ENCODE measurements at regions not wholly inside any gene's neighbourhood (a gene's known extent, or its start where the extent isn't known, plus 50 kb on each side); places are given as distances from the start of the nearest gene placed in this dataset.

- TF ChIP-seq DIDO1 (tag; IDR thresholded peaks at IDR 0.05; ENCODE audit: low read depth) (no peak), E4F1 (CRISPR knock-in tag; IDR thresholded peaks at IDR 0.05; ENCODE audit: borderline replicate concordance) (no peak), RBM39 (optimal IDR thresholded peaks at IDR 0.05; ENCODE audit: low read depth, low read length) (no peak), ZC3H11A (IDR thresholded peaks at IDR 0.05; ENCODE audit: low read depth, low read length) (no peak), LEF1 (IDR thresholded peaks at IDR 0.05) (no peak), HDAC6 (IDR thresholded peaks at IDR 0.05; ENCODE audit: low read depth, low read length) (no peak), GATAD2B (IDR thresholded peaks at IDR 0.05; ENCODE audit: borderline replicate concordance) (no peak)
Observed at GRCh38 chr4:24213961-24214360, 324.1 kb upstream of the PPARGC1A start (continued).

- POLR2A ChIA-PET = no interaction called here
- Histone ChIP-seq H3K4me2 (ENCODE audit: insufficient read depth, low read length) (no peak overlapping the region), H3K27me3 (ENCODE audit: control insufficient read depth in 2 of 2, insufficient read depth in 2 of 2, low read length in 2 of 2) (no peaks in the 10 kb centered on the region), H3K27ac (ENCODE audit: extremely low read depth, low read depth, low read length) (no peak overlapping the region), H3K79me2 (ENCODE audit: control insufficient read depth, insufficient read depth, low read length) (no peaks in the 10 kb centered on the region), H3K36me3 (ENCODE audit: control insufficient read depth, insufficient read depth, low read length) (no peaks in the 10 kb centered on the region), H3K4me3 (no peak overlapping the region), H3K9me3 (replicated peaks; ENCODE audit: control insufficient read depth, insufficient read depth, low read depth, low read length) (no peaks in the 10 kb centered on the region), H3K4me1 (replicated peaks in 1 of 2; ENCODE audit: control insufficient read depth in 2 of 2, insufficient read depth in 2 of 2, low read length in 2 of 2) (no peaks in the 10 kb centered on the region), H4K20me1 (replicated peaks; ENCODE audit: control insufficient read depth, insufficient read depth, low read length) (no peaks in the 10 kb centered on the region), H3K9me1 (ENCODE audit: control insufficient read depth, insufficient read depth, low read length) (no peaks in the 10 kb centered on the region), H3K9ac (ENCODE audit: insufficient read depth in 1 of 2, low read depth in 2 of 2, low read length in 2 of 2) (no peak overlapping the region), H2AFZ (ENCODE audit: low read depth, low read length) (no peak overlapping the region)
- ATAC-seq (no peak), FAIRE-seq (no peak), DNase-seq (ENCODE audit: extremely low read depth in 1 of 4, low spot score in 3 of 4) (no peak)
- no TSS peak for BruUV-seq (replicated peaks)
- 3% methylated on average over 4 of the region's 4 CpGs for WGBS (ENCODE audit: insufficient coverage, low coverage, missing lambda C conversion rate)
- in situ Hi-C loops (cut with MboI) (no loop called here), intact Hi-C loops (cut with micrococcal nuclease) (no loop called here)
- TF ChIP-seq ZNF263 (CRISPR knock-in tag; IDR thresholded peaks at IDR 0.05; ENCODE audit: borderline replicate concordance) (no peak), CBX1 (IDR thresholded peaks at IDR 0.05; ENCODE audit: low read depth) (no peak), HDAC8 (tag; IDR thresholded peaks at IDR 0.05) (no peak), ZNF146 (CRISPR knock-in tag; IDR thresholded peaks at IDR 0.05; ENCODE audit: unreplicated experiment) (no peak)
- CTCF ChIA-PET (ENCODE audit: low intra/inter-chr PET ratio) = no interaction called here
Observed at GRCh38 chr4:24212642-24213041, 322.8 kb upstream of the PPARGC1A start.
